HG03378 (cell line): ENCODE measurements at regions not wholly inside any gene's neighbourhood (a gene's known extent, or its start where the extent isn't known, plus 50 kb on each side); places are given as distances from the start of the nearest gene placed in this dataset.

Experiments
- ATAC-seq: cut with Tn5 transposase; IDR thresholded peaks from one replicate; pipeline ENCODE4 v1.9.1; 2021; ENCODE audit warnings: mild to moderate bottlenecking, moderate library complexity; ENCODE audit not compliant: unreplicated experiment

- ATAC-seq = no peak
Measured at GRCh38 chr3:159829539-159830227, 159.0 kb upstream of the IL12A start.

GRCh38 chr3:159830523-159831154 is 158.0 kb upstream of the IL12A start:
- no peak for ATAC-seq

- peak; percentile 54 for ATAC-seq
Measured at GRCh38 chr3:159831466-159831865, 157.2 kb upstream of the IL12A start.

DNA sequence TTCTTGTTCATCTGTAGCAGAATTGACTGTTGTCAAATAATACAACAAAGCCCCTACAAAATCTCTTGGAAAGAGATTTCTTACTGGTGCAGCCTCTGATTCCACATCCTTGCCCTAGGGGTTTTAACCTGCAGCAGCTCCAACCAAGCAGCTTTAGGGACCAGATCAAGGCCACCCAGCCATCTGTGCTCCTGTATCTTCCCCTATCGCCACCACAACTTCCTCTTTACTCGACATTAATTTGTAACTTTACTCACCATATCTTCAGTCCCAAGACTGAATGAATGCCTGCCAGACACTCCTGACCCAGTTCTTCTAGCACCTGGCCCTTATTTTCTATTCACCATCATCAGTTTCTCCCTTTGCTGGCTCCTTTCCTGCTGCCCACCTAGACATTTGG is 156.6 kb upstream of the IL12A start:
- peak; percentile 95 for ATAC-seq

GRCh38 chr3:159835126-159835525 is 153.5 kb upstream of the IL12A start:
- no peak for ATAC-seq

GRCh38 chr3:159837725-159838124 is 150.9 kb upstream of the IL12A start:
- no peak for ATAC-seq

- ATAC-seq = no peak
Measured at GRCh38 chr3:159838938-159839337, 149.7 kb upstream of the IL12A start.

GRCh38 chr3:159839561-159840379 is 148.9 kb upstream of the IL12A start, which contains the start of gene SCHIP1:
Gene SCHIP1 (plus strand): TSS chr3:159839861.
- ATAC-seq = peak; percentile 57

GRCh38 chr3:159840703-159841299 is 147.8 kb upstream of the IL12A start:
- ATAC-seq = no peak

- no peak for ATAC-seq
Measured at GRCh38 chr3:159841766-159842165, 146.9 kb upstream of the IL12A start.

- no peak for ATAC-seq
Measured at GRCh38 chr3:159843840-159844730, 144.6 kb upstream of the IL12A start.

DNA sequence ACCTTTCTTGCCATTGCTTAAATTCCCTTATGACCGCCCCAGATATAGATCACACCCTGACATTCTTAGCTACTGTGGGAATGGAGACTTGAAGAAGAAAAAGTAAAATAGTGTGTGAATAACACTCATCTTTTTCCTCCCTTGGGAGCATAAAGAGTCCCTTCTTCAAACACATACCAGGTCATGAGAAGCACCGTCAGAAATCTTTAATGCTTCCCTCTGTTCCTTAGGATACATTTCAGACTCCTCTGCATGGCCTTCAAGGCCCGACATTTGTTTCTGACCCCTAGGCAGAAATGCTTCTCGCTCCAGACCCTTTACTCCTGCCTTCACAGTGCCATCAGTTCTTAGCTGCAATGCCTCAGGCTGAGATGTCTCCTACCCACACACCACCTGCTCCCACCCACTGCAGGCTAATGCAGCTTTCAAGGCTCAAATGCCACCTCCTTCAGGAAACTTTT is 143.8 kb upstream of the IL12A start:
- ATAC-seq = no peak

GRCh38 chr3:159845737-159846136 is 142.9 kb upstream of the IL12A start:
- no peak for ATAC-seq

DNA sequence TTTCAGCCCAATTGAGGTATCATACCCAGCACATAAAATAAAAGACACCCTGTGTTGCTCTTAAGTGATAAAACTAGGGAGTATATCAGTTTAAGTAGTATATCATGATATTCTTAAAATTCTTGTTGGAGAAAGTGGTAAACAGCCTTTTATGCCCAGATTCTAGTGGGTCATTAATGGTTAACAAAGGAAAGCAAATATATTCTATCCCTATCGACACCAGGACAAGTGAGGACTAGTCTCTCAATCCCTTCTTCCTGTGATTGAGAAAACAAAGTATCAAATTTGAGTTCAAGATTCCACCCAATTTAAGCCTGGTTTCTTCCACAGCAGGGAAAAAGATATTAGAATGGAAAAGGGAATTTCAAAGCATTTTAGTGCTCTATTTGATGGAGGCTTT is 142.4 kb upstream of the IL12A start:
- no peak for ATAC-seq

GRCh38 chr3:159848348-159849118 is 140.1 kb upstream of the IL12A start:
- ATAC-seq = no peak

DNA sequence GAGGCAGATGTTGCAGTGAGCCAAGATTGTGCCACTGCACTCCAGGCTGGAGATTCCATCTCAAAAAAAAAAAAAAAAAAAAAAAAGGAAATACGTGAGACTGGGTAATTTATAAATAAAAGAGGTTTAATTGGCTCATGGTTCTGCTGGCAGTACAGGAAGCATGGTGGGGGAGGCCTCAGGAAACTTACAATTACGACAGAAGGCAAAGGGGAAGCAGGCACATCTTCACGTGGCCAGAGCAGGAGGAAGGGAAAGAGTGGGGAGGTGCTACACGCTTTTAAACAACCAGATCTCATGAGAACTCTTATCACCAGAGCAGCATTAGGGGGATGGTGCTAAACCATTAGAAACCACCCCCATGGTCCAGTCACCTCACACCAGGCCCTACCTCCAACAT is 138.2 kb upstream of the IL12A start:
- no peak for ATAC-seq

DNA sequence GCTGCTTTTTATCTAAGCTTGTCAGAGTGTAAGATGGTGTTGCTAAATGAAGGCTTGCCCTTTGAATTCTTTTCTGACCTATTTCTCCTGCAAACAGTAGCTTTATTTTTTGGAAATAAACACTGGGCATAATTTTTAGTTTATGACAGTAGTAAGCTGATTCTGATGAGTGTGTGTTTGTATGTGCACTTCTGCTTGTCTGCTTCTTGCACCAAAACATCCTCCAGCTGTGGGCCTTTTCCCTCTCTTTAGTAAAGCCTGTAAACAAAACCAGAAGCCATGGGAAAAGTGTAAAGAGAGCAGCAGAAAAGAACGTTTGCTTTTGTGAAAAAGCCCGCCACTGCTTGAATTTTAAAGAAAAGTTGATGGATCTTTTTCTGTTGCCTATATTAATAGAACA is 136.4 kb upstream of the IL12A start:
- ATAC-seq = no peak

DNA sequence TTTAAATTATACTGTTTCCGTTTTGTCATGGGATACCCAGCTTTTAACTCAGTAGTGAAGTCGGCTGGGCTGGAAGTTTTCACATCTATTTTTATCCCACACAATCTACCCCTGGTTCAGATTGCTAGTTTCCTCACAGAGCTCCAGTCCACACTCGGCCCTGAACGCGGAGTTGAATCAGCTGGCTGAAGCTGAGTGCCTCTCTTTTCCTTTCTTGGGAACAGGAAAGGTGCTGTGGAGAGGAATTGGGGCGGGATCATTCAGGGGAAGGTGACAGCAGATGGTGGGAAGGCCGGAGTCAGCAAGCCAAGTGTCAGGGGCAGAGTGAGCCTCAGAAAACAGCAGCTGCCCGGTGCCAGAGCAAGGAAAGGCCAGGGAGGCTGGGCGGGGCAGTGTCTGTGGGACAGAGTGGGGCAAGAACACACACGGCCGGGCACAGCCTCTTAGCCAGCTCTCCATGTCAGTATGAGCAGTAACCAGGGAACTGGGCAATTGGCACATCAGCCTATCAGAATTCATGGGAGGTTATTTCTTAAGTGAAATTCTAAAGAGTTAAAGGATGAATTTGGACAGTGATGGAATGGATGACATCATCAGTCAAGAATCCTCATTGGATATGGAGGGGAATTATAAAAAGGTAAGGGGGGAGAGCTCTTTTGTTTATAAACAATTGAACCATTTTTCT is 135.7 kb upstream of the IL12A start:
- no peak for ATAC-seq

- no peak for ATAC-seq
Measured at GRCh38 chr3:159853506-159853864, 135.2 kb upstream of the IL12A start.
